ENCODE measurements at regions not wholly inside any gene's neighbourhood (a gene's known extent, or its start where the extent isn't known, plus 50 kb on each side); places are given as distances from the start of the nearest gene placed in this dataset.

DNA sequence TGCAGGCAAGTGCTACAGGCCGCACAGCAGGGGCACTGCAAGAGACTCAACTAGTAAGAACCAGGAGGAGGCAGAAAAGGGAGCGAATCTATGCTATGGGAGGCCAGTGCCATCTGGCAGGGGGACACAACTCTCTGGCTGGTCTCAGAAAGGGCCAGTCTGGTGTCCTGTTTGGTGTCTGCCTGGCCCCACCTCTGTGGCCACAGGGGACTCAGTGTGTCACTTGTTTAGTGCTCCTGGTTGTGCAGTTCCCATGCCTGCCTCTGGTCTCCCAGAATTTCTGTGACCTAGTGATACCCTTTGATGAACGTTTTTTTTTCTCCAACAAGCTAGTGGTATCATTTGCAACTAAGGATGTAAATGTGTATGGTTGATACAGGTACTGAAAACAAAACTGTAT lies 59.2 kb upstream of the JCAD start:
- peak; percentile 48 for DNase-seq
- Mint-ChIP-seq H3K4me3 (no peak overlapping the region), H3K36me3 (ENCODE audit: low read depth) (peaks cover 2% of the 10 kb centered on the region), H3K4me1 (peaks cover 9% of the 10 kb centered on the region), H3K9me3 (peaks cover 2% of the 10 kb centered on the region), H3K27ac (no peak overlapping the region), H3K27me3 (ENCODE audit: insufficient read depth) (peaks cover 3% of the 10 kb centered on the region)
- Histone ChIP-seq H3K27me3 (ENCODE audit: control insufficient read depth, insufficient read depth, low read length, poor library complexity, severe bottlenecking) (no peaks in the 10 kb centered on the region), H3K4me3 (ENCODE audit: low read length) (no peak overlapping the region), H3K4me1 (ENCODE audit: control insufficient read depth, insufficient read depth, low read length) (peaks cover 10% of the 10 kb centered on the region), H3K36me3 (ENCODE audit: control insufficient read depth, insufficient read depth, low read length) (no peaks in the 10 kb centered on the region), H3K9me3 (ENCODE audit: control insufficient read depth, low read length) (peaks cover 6% of the 10 kb centered on the region), H3K9ac (ENCODE audit: extremely low read depth, low read length, poor library complexity, severe bottlenecking) (no peak overlapping the region), H3K27ac (ENCODE audit: low read depth, low read length) (no peak overlapping the region)
- WGBS, 2 experiments (ENCODE audit: insufficient coverage in 1 of 2, insufficient read length in 1 of 2) = 89 to 90% methylated on average over 3 of the region's 3 CpGs
- TF ChIP-seq, protein P1, sequence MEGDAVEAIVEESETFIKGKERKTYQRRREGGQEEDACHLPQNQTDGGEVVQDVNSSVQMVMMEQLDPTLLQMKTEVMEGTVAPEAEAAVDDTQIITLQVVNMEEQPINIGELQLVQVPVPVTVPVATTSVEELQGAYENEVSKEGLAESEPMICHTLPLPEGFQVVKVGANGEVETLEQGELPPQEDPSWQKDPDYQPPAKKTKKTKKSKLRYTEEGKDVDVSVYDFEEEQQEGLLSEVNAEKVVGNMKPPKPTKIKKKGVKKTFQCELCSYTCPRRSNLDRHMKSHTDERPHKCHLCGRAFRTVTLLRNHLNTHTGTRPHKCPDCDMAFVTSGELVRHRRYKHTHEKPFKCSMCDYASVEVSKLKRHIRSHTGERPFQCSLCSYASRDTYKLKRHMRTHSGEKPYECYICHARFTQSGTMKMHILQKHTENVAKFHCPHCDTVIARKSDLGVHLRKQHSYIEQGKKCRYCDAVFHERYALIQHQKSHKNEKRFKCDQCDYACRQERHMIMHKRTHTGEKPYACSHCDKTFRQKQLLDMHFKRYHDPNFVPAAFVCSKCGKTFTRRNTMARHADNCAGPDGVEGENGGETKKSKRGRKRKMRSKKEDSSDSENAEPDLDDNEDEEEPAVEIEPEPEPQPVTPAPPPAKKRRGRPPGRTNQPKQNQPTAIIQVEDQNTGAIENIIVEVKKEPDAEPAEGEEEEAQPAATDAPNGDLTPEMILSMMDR (conservative IDR thresholded peaks at IDR 0.05) = peak; percentile 50

DNA sequence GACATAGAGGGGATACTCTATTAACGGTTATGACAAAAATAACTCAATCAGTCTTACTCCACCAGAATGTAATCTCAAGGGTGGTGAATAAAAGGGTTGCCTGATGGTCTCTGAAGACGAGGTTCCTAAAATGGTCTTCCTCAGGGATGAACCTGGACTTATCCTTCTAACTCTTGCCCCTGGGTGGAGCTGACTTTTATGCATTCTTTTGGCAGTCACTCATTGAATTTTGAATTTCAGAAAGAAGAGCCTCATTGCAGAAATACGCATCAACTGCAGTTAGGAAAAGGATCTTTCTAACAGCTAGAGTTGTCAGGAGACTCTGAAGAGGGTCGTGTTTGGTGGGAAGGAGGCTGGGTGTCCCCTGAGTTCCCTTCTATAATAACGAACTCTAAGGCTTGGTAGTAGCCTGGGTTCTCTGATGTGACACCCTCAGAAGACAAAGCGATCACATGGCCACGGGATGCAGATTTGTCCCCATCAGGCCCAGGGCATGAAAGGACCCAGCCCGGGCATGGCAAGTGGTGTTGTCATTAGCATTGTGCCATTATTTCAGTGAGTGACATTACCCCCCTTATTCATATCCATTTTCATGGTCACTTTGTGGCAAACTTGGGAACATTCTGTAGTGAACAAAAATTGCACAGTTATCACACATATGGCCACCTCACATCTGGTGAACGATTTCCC lies 58.6 kb upstream of the JCAD start:
- Histone ChIP-seq H3K27ac (ENCODE audit: low read depth, low read length) (no peak overlapping the region), H3K9me3 (ENCODE audit: control insufficient read depth, low read length) (peaks cover 6% of the 10 kb centered on the region), H3K36me3 (ENCODE audit: control insufficient read depth, insufficient read depth, low read length) (no peaks in the 10 kb centered on the region), H3K4me1 (ENCODE audit: control insufficient read depth, insufficient read depth, low read length) (peaks cover 10% of the 10 kb centered on the region), H3K4me3 (ENCODE audit: low read length) (no peak overlapping the region), H3K9ac (ENCODE audit: extremely low read depth, low read length, poor library complexity, severe bottlenecking) (no peak overlapping the region), H3K27me3 (ENCODE audit: control insufficient read depth, insufficient read depth, low read length, poor library complexity, severe bottlenecking) (no peaks in the 10 kb centered on the region)
- peaks cover 3% of the 10 kb centered on the region for H3K27me3 Mint-ChIP-seq (ENCODE audit: insufficient read depth)
- TF ChIP-seq, protein P1 (conservative IDR thresholded peaks at IDR 0.05) = no peak
- H3K4me1 Mint-ChIP-seq = peaks cover 9% of the 10 kb centered on the region
- no peak for DNase-seq
- 93 to 100% methylated on average over 7 to 9 of the region's 9 CpGs for WGBS, 2 experiments (ENCODE audit: insufficient coverage in 1 of 2, insufficient read length in 1 of 2)
- H3K27ac Mint-ChIP-seq = no peak overlapping the region
- peaks cover 2% of the 10 kb centered on the region for H3K36me3 Mint-ChIP-seq (ENCODE audit: low read depth)
- no peak overlapping the region for H3K4me3 Mint-ChIP-seq
- peaks cover 2% of the 10 kb centered on the region for H3K9me3 Mint-ChIP-seq

- Mint-ChIP-seq H3K4me3 (no peak overlapping the region), H3K36me3 (ENCODE audit: low read depth) (no peaks in the 10 kb centered on the region), H3K27ac (no peak overlapping the region), H3K27me3 (ENCODE audit: insufficient read depth) (peaks cover 3% of the 10 kb centered on the region), H3K4me1 (peaks cover 7% of the 10 kb centered on the region), H3K9me3 (no peaks in the 10 kb centered on the region)
- Histone ChIP-seq H3K9ac (ENCODE audit: extremely low read depth, low read length, poor library complexity, severe bottlenecking) (no peak overlapping the region), H3K9me3 (ENCODE audit: control insufficient read depth, low read length) (no peaks in the 10 kb centered on the region), H3K4me1 (ENCODE audit: control insufficient read depth, insufficient read depth, low read length) (peaks cover 10% of the 10 kb centered on the region), H3K27ac (ENCODE audit: low read depth, low read length) (no peak overlapping the region), H3K4me3 (ENCODE audit: low read length) (no peak overlapping the region), H3K36me3 (ENCODE audit: control insufficient read depth, insufficient read depth, low read length) (no peaks in the 10 kb centered on the region), H3K27me3 (ENCODE audit: control insufficient read depth, insufficient read depth, low read length, poor library complexity, severe bottlenecking) (no peaks in the 10 kb centered on the region)
- no peak for DNase-seq
- WGBS, 2 experiments (ENCODE audit: insufficient coverage in 1 of 2, insufficient read length in 1 of 2) = 90 to 94% methylated on average over 7 of the region's 7 CpGs
- TF ChIP-seq, protein P1 (conservative IDR thresholded peaks at IDR 0.05) = no peak
These were observed 56.7 kb upstream of the JCAD start for GRCh38 chr10:30116041-30116491.

All from endodermal cell (in vitro differentiated cells).